ENCODE measurements at regions not wholly inside any gene's neighbourhood (a gene's known extent, or its start where the extent isn't known, plus 50 kb on each side); places are given as distances from the start of the nearest gene placed in this dataset.

DNA sequence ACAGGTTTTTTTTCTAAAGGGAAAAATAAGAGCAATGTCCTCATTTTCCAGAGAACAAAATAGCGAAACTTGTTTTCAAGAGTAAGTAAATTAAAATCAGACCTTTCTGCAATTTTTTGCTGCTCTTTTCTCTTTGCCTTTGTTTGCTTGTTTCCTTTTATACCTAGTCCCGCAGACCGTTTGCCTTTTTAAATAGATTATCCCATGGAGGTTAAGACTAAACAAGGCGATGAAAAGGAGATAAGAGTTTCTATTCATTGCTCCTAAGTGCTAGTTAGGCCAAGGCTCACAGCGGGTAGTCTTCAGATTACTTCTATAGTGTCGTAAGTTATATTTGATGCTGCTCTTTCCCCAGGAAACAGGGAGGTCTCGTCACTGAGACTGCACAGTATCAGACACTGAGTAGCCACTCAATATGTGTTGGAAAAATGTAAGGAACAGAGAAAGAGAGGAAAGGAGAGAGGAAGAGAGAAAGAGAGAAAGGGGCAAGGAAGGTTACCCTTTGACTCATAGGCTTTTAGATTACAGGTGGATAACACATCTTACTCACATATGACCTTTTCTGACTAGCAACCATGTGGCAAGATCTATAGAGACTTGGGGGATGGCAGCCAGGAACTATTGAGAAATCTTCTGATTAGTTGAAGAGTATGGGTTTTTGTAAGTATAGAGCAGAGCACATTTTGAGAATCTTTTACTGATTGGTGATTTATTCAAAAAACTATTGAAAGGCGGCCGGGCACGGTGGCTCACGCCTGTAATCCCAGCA is 107.5 kb upstream of the PARP11 start:
- TF ChIP-seq, protein P1, sequence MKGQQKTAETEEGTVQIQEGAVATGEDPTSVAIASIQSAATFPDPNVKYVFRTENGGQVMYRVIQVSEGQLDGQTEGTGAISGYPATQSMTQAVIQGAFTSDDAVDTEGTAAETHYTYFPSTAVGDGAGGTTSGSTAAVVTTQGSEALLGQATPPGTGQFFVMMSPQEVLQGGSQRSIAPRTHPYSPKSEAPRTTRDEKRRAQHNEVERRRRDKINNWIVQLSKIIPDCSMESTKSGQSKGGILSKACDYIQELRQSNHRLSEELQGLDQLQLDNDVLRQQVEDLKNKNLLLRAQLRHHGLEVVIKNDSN (IDR thresholded peaks at IDR 0.05), result no peak
- TF ChIP-seq EP300 (IDR thresholded peaks at IDR 0.05; ENCODE audit: borderline replicate concordance), result no peak
- no peak for TF ChIP-seq YY1 (IDR thresholded peaks at IDR 0.05; ENCODE audit: low read depth)
- no peak for TF ChIP-seq NFIC (IDR thresholded peaks at IDR 0.05)
- no peak for TF ChIP-seq MAX (IDR thresholded peaks at IDR 0.05)

GRCh38 chr12:3977621-3978020 is 104.4 kb upstream of the PARP11 start:
- no peak for TF ChIP-seq MAX (IDR thresholded peaks at IDR 0.05)
- no peak for TF ChIP-seq YY1 (IDR thresholded peaks at IDR 0.05; ENCODE audit: low read depth)
- no peak for TF ChIP-seq EGR1 (IDR thresholded peaks at IDR 0.05)
- TF ChIP-seq ZBTB7A (IDR thresholded peaks at IDR 0.05; ENCODE audit: low read depth), result no peak
- TF ChIP-seq, protein P2, sequence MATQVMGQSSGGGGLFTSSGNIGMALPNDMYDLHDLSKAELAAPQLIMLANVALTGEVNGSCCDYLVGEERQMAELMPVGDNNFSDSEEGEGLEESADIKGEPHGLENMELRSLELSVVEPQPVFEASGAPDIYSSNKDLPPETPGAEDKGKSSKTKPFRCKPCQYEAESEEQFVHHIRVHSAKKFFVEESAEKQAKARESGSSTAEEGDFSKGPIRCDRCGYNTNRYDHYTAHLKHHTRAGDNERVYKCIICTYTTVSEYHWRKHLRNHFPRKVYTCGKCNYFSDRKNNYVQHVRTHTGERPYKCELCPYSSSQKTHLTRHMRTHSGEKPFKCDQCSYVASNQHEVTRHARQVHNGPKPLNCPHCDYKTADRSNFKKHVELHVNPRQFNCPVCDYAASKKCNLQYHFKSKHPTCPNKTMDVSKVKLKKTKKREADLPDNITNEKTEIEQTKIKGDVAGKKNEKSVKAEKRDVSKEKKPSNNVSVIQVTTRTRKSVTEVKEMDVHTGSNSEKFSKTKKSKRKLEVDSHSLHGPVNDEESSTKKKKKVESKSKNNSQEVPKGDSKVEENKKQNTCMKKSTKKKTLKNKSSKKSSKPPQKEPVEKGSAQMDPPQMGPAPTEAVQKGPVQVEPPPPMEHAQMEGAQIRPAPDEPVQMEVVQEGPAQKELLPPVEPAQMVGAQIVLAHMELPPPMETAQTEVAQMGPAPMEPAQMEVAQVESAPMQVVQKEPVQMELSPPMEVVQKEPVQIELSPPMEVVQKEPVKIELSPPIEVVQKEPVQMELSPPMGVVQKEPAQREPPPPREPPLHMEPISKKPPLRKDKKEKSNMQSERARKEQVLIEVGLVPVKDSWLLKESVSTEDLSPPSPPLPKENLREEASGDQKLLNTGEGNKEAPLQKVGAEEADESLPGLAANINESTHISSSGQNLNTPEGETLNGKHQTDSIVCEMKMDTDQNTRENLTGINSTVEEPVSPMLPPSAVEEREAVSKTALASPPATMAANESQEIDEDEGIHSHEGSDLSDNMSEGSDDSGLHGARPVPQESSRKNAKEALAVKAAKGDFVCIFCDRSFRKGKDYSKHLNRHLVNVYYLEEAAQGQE (IDR thresholded peaks at IDR 0.05; ENCODE audit: low read depth), result no peak
- no peak for TF ChIP-seq CEBPB (IDR thresholded peaks at IDR 0.05)
- no peak for TF ChIP-seq EP300 (IDR thresholded peaks at IDR 0.05; ENCODE audit: borderline replicate concordance)
- no peak for TF ChIP-seq FOXM1 (IDR thresholded peaks at IDR 0.05; ENCODE audit: borderline replicate concordance, low read depth)
- no peak for TF ChIP-seq CREB1 (IDR thresholded peaks at IDR 0.05; ENCODE audit: low read depth)

DNA sequence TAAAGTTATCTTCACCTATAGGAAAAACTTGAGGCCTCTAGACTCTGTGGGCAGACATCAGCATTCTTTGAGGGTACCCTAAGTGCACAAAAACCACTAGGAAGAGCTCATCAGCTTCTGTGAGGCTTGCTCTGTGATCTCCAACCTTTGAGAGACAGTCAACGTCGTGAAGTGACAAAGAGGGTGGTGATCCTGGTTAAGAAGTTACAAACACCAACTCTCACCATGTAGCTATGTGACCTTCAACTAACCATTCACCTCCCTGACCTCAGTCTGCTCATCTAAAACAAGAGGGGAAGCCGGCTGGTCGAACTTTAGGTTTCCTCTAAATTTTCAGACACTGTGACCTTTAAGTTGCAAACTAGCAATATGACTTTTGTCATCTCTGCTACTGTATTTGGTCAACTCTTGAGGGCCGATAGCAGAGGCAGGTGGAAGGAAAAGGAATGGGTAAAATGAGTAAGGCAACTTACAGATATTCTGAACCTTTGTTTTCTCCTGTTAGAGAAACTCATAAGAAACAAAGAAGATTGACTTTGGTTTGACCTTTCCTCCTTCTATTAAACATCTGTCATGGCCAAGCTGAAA is 103.2 kb upstream of the PARP11 start:
- TF ChIP-seq TCF12 (IDR thresholded peaks at IDR 0.05; ENCODE audit: low read depth) (no peak), TAF1 (IDR thresholded peaks at IDR 0.05; ENCODE audit: low read depth) (no peak), MAX (IDR thresholded peaks at IDR 0.05) (no peak), ZBTB7A (IDR thresholded peaks at IDR 0.05; ENCODE audit: low read depth) (no peak), FOXM1 (IDR thresholded peaks at IDR 0.05; ENCODE audit: borderline replicate concordance, low read depth) (no peak), RAD21 (IDR thresholded peaks at IDR 0.05; ENCODE audit: low read depth) (no peak), YY1 (IDR thresholded peaks at IDR 0.05; ENCODE audit: low read depth) (no peak), CREB1 (IDR thresholded peaks at IDR 0.05; ENCODE audit: low read depth) (no peak), EP300 (IDR thresholded peaks at IDR 0.05; ENCODE audit: borderline replicate concordance) (no peak), CEBPB (IDR thresholded peaks at IDR 0.05) (no peak), EGR1 (IDR thresholded peaks at IDR 0.05) (no peak), NFIC (IDR thresholded peaks at IDR 0.05) (no peak), TEAD4 (IDR thresholded peaks at IDR 0.05) (no peak)
- TF ChIP-seq, protein P2 (IDR thresholded peaks at IDR 0.05; ENCODE audit: low read depth), result no peak
- TF ChIP-seq, protein P1 (IDR thresholded peaks at IDR 0.05), result no peak

GRCh38 chr12:3975652-3976051 is 102.5 kb upstream of the PARP11 start:
- TF ChIP-seq TAF1 (IDR thresholded peaks at IDR 0.05; ENCODE audit: low read depth) (no peak), NFIC (IDR thresholded peaks at IDR 0.05) (no peak), CEBPB (IDR thresholded peaks at IDR 0.05) (no peak), RAD21 (IDR thresholded peaks at IDR 0.05; ENCODE audit: low read depth) (no peak), EGR1 (IDR thresholded peaks at IDR 0.05) (no peak), TEAD4 (IDR thresholded peaks at IDR 0.05) (no peak), YY1 (IDR thresholded peaks at IDR 0.05; ENCODE audit: low read depth) (no peak), MAX (IDR thresholded peaks at IDR 0.05) (no peak), EP300 (IDR thresholded peaks at IDR 0.05; ENCODE audit: borderline replicate concordance) (no peak), FOXM1 (IDR thresholded peaks at IDR 0.05; ENCODE audit: borderline replicate concordance, low read depth) (no peak), TCF12 (IDR thresholded peaks at IDR 0.05; ENCODE audit: low read depth) (no peak), CREB1 (IDR thresholded peaks at IDR 0.05; ENCODE audit: low read depth) (no peak), ZBTB7A (IDR thresholded peaks at IDR 0.05; ENCODE audit: low read depth) (no peak)
- TF ChIP-seq, protein P2 (IDR thresholded peaks at IDR 0.05; ENCODE audit: low read depth), result no peak
- TF ChIP-seq, protein P1 (IDR thresholded peaks at IDR 0.05), result no peak
